GM18499 (cell line): ENCODE measurements at regions not wholly inside any gene's neighbourhood (a gene's known extent, or its start where the extent isn't known, plus 50 kb on each side); places are given as distances from the start of the nearest gene placed in this dataset.

Experiments used
- ATAC-seq: cut with Tn5 transposase; IDR thresholded peaks from one replicate; pipeline ENCODE4 v1.9.1; 2021; ENCODE audit warnings: moderate number of reproducible peaks; ENCODE audit not compliant: insufficient read depth, unreplicated experiment

- ATAC-seq = no peak
Observed at GRCh38 chr17:15177343-15177742, 87.8 kb downstream of the PMP22 start.

GRCh38 chr17:15175356-15175755 lies 89.8 kb downstream of the PMP22 start:
- no peak for ATAC-seq

GRCh38 chr17:15171167-15172047 lies 93.7 kb downstream of the PMP22 start:
- ATAC-seq = no peak

GRCh38 chr17:15169676-15170075 lies 95.5 kb downstream of the PMP22 start:
- no peak for ATAC-seq

- ATAC-seq = no peak
Observed at GRCh38 chr17:15168379-15168778, 96.7 kb downstream of the PMP22 start.

GRCh38 chr17:15161395-15161794 lies 103.7 kb downstream of the PMP22 start:
- no peak for ATAC-seq

- ATAC-seq = no peak
Observed at GRCh38 chr17:15157051-15157450, 108.1 kb downstream of the PMP22 start.

- ATAC-seq = no peak
Observed at GRCh38 chr17:15154618-15155017, 110.5 kb downstream of the PMP22 start.

- ATAC-seq = no peak
Observed at GRCh38 chr17:15145621-15146020, 119.5 kb downstream of the PMP22 start.

- no peak for ATAC-seq
Observed at GRCh38 chr17:15143524-15143923, 121.6 kb downstream of the PMP22 start.

- ATAC-seq = no peak
Observed at GRCh38 chr17:15134363-15134762, 130.8 kb downstream of the PMP22 start.

GRCh38 chr17:15133826-15134225 lies 131.3 kb downstream of the PMP22 start:
- no peak for ATAC-seq

- no peak for ATAC-seq
Observed at GRCh38 chr17:15133143-15133542, 132.0 kb downstream of the PMP22 start.

GRCh38 chr17:15130426-15130825 lies 134.7 kb downstream of the PMP22 start:
- ATAC-seq = no peak

GRCh38 chr17:15129986-15130385 lies 135.1 kb downstream of the PMP22 start:
- no peak for ATAC-seq

GRCh38 chr17:15124746-15125145 lies 140.4 kb downstream of the PMP22 start:
- ATAC-seq = no peak

- no peak for ATAC-seq
Observed at GRCh38 chr17:15124264-15124595, 140.9 kb downstream of the PMP22 start.

GRCh38 chr17:15123593-15124263 lies 141.4 kb downstream of the PMP22 start:
- no peak for ATAC-seq

- no peak for ATAC-seq
Observed at GRCh38 chr17:15122857-15123256, 142.3 kb downstream of the PMP22 start.

GRCh38 chr17:15121426-15121825 lies 143.7 kb downstream of the PMP22 start:
- no peak for ATAC-seq

GRCh38 chr17:15119968-15120367 lies 145.2 kb downstream of the PMP22 start:
- ATAC-seq = no peak

- no peak for ATAC-seq
Observed at GRCh38 chr17:15117239-15117638, 147.9 kb downstream of the PMP22 start.
